Transverse colon (tissue), 4 donors: ENCODE measurements at regions not wholly inside any gene's neighbourhood (a gene's known extent, or its start where the extent isn't known, plus 50 kb on each side); places are given as distances from the start of the nearest gene placed in this dataset.

Source experiments
- CTCF ChIP-seq, 5 experiments: fragments of 200-600 bp in 3 of 5; fragments of 450-650 bp in 2 of 5; sonication (generic) in 3 of 5; IDR thresholded peaks; 1 replicate in 2 of 5; 2 replicates in 3 of 5; pipeline ENCODE4 v1.5.1; 2016 to 2017; ENCODE audit warnings: antibody characterized with exemption in 5 of 5, inconsistent platforms in 3 of 5, mild to moderate bottlenecking in 2 of 5, moderate library complexity in 1 of 5
- POLR2A ChIP-seq: fragments of 450-650 bp; IDR thresholded peaks from one replicate; pipeline ENCODE4 v1.6.1; 2016; ENCODE audit warnings: antibody characterized with exemption, mild to moderate bottlenecking, moderate library complexity
- POLR2AphosphoS5 ChIP-seq, 3 donors: sonication (generic); formaldehyde crosslinking; IDR thresholded peaks; one replicate each; pipeline ENCODE4 v1.6.1; 2016; ENCODE audit warnings: antibody characterized with exemption in 3 of 3

- TF ChIP-seq CTCF (IDR thresholded peaks at IDR 0.05) = no peak
- TF ChIP-seq POLR2AphosphoS5 (IDR thresholded peaks at IDR 0.05) = no peak
- TF ChIP-seq POLR2A = no peak
Observed at GRCh38 chr9:14383773-14384172, 69.8 kb upstream of the NFIB start.
